Peyer's patch (tissue), 4 donors: ENCODE measurements at regions not wholly inside any gene's neighbourhood (a gene's known extent, or its start where the extent isn't known, plus 50 kb on each side); places are given as distances from the start of the nearest gene placed in this dataset.
"Not testable (repeated sequence)": the region's sequence is repeated elsewhere in the genome, so short reads cannot be mapped to it uniquely, and the experiment has no call there.

Experiments
- DNase-seq, 3 donors: peaks; one replicate each; pipeline ENCODE4 v3.0.0-alpha.2; 2017 to 2019
- H3K27ac ChIP-seq, 4 donors: fragments of 200-600 bp; sonication (generic); one replicate each; pipeline ENCODE4 v1.5.1; 2016 to 2019
- H3K27me3 ChIP-seq, 2 donors: fragments of 200-600 bp; sonication (generic); one replicate each; pipeline ENCODE4 v1.5.1; 2019
- H3K36me3 ChIP-seq, 3 donors: fragments of 200-600 bp; sonication (generic); one replicate each; pipeline ENCODE4 v1.5.1; 2016 to 2019
- H3K4me1 ChIP-seq, 4 donors: fragments of 200-600 bp; sonication (generic); one replicate each; pipeline ENCODE4 v1.5.1; 2016 to 2019
- H3K4me3 ChIP-seq, 4 donors: fragments of 200-600 bp; sonication (generic); 1 replicate in 3 of 4; 2 replicates in 1 of 4; pipeline ENCODE4 v1.5.1; 2016 to 2019; ENCODE audit warnings: mild to moderate bottlenecking in 1 of 4
- H3K9me3 ChIP-seq, 4 donors: fragments of 200-600 bp; sonication (generic); one replicate each; pipeline ENCODE4 v1.5.1; 2016 to 2019; ENCODE audit warnings: mild to moderate bottlenecking in 1 of 4
- CTCF ChIP-seq, 6 experiments: fragments of 450-650 bp in 4 of 6; fragments of 200-600 bp in 2 of 6; sonication (generic) in 1 of 6; IDR thresholded peaks; one replicate each; pipeline ENCODE4 v1.5.1; 2017 to 2019; ENCODE audit warnings: antibody characterized with exemption in 6 of 6, mild to moderate bottlenecking in 3 of 6, moderate library complexity in 1 of 6
- POLR2A ChIP-seq, 2 donors: fragments of 450-650 bp; IDR thresholded peaks; one replicate each; pipeline ENCODE4 v1.5.1; 2017; ENCODE audit warnings: antibody characterized with exemption in 2 of 2, mild to moderate bottlenecking in 2 of 2, moderate library complexity in 2 of 2

GRCh38 chr6:14476793-14477531 lies 359.4 kb downstream of the CD83 start:
- H3K9me3 ChIP-seq: no peaks in the 10 kb centered on the region
- no peaks in the 10 kb centered on the region for H3K36me3 ChIP-seq
- no peak for TF ChIP-seq CTCF (IDR thresholded peaks at IDR 0.05)
- no peak for TF ChIP-seq POLR2A (IDR thresholded peaks at IDR 0.05)
- H3K27me3 ChIP-seq: no peaks in the 10 kb centered on the region
- peak in 1 of 3 donors; percentile 79 for DNase-seq
- H3K4me3 ChIP-seq: no peak overlapping the region
- H3K27ac ChIP-seq: peak overlapping the region; percentile 20 to 77 (median 60)
- peaks cover 0 to 5% (median 0%) of the 10 kb centered on the region in 4 donors for H3K4me1 ChIP-seq

GRCh38 chr6:14477559-14477958 lies 360.0 kb downstream of the CD83 start:
- DNase-seq: no peak
- Histone ChIP-seq H3K27me3 (no peaks in the 10 kb centered on the region), H3K9me3 (no peaks in the 10 kb centered on the region), H3K36me3 (no peaks in the 10 kb centered on the region), H3K4me1 (peaks cover 0 to 5% (median 0%) of the 10 kb centered on the region in 4 donors), H3K27ac (peak overlapping the region in 2 of 4 donors; percentile 62 to 77), H3K4me3 (no peak overlapping the region)
- TF ChIP-seq POLR2A (IDR thresholded peaks at IDR 0.05) (no peak), CTCF (IDR thresholded peaks at IDR 0.05) (no peak)

GRCh38 chr6:14478381-14479225 lies 361.0 kb downstream of the CD83 start:
- no peak for TF ChIP-seq CTCF (IDR thresholded peaks at IDR 0.05)
- TF ChIP-seq POLR2A (IDR thresholded peaks at IDR 0.05): no peak
- Histone ChIP-seq H3K36me3 (no peaks in the 10 kb centered on the region), H3K27me3 (no peaks in the 10 kb centered on the region), H3K9me3 (no peaks in the 10 kb centered on the region), H3K4me3 (no peak overlapping the region), H3K27ac (no peak overlapping the region), H3K4me1 (peaks cover 0 to 5% (median 0%) of the 10 kb centered on the region in 4 donors)
- no peak for DNase-seq

GRCh38 chr6:14481946-14482345 lies 364.4 kb downstream of the CD83 start:
- not testable (repeated sequence) for H3K9me3 ChIP-seq, H3K4me1 ChIP-seq, H3K36me3 ChIP-seq, H3K4me3 ChIP-seq, H3K27me3 ChIP-seq, H3K27ac ChIP-seq, DNase-seq

- Histone ChIP-seq H3K27ac (no peak overlapping the region), H3K27me3 (no peaks in the 10 kb centered on the region), H3K4me3 (no peak overlapping the region), H3K4me1 (no peaks in the 10 kb centered on the region), H3K36me3 (no peaks in the 10 kb centered on the region), H3K9me3 (no peaks in the 10 kb centered on the region)
- no peak for DNase-seq
- TF ChIP-seq CTCF (IDR thresholded peaks at IDR 0.05) (no peak), POLR2A (IDR thresholded peaks at IDR 0.05) (no peak)
Observed at GRCh38 chr6:14487625-14488024, 370.1 kb downstream of the CD83 start.

- H3K4me1 ChIP-seq: no peaks in the 10 kb centered on the region
- no peaks in the 10 kb centered on the region for H3K36me3 ChIP-seq
- H3K27ac ChIP-seq: no peak overlapping the region
- no peaks in the 10 kb centered on the region for H3K9me3 ChIP-seq
- no peak overlapping the region for H3K4me3 ChIP-seq
- no peaks in the 10 kb centered on the region for H3K27me3 ChIP-seq
- DNase-seq: no peak
- TF ChIP-seq POLR2A (IDR thresholded peaks at IDR 0.05): no peak
- TF ChIP-seq CTCF (IDR thresholded peaks at IDR 0.05): no peak
Observed at GRCh38 chr6:14488180-14488579, 370.6 kb downstream of the CD83 start.
